ENCODE measurements at regions not wholly inside any gene's neighbourhood (a gene's known extent, or its start where the extent isn't known, plus 50 kb on each side); places are given as distances from the start of the nearest gene placed in this dataset.

DNA sequence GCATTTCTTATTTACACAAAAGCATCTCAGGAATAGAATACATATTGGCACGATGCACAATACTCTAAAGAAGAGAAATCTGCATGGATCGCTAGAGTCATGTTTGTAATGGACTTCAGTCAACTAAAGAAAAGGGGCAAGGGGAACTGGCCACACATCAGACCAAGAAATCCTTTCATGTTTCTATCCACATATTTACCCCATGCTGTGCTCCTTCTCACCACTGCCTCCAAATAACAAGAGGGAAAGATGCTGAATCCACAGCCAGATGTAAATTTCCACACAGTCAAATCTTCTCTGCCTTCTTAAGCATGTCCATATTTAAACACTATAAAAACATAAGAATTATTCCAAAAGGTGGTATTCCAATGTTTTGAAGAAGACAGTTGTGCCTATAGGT, 67.6 kb downstream of the COX18 start:
- H3K27ac ChIP-seq (ENCODE audit: low read length), result no peak overlapping the region
- H3K9me3 ChIP-seq (ENCODE audit: insufficient read depth, low read depth, low read length), result no peaks in the 10 kb centered on the region
- H3K4me1 ChIP-seq (ENCODE audit: insufficient read depth, low read length), result no peaks in the 10 kb centered on the region
- H3K27me3 ChIP-seq (ENCODE audit: insufficient read depth, low read length), result no peaks in the 10 kb centered on the region
- H3K9ac ChIP-seq (ENCODE audit: low read depth, low read length), result no peak overlapping the region
- no peaks in the 10 kb centered on the region for H3K36me3 ChIP-seq (ENCODE audit: insufficient read depth, low read depth, low read length)
- no peak overlapping the region for H3K4me3 ChIP-seq (ENCODE audit: low read length)

- Histone ChIP-seq H3K27me3 (ENCODE audit: insufficient read depth, low read length) (no peaks in the 10 kb centered on the region), H3K4me1 (ENCODE audit: insufficient read depth, low read length) (peaks cover 4% of the 10 kb centered on the region), H3K4me3 (ENCODE audit: low read length) (no peak overlapping the region), H3K9me3 (ENCODE audit: insufficient read depth, low read depth, low read length) (no peaks in the 10 kb centered on the region), H3K36me3 (ENCODE audit: insufficient read depth, low read depth, low read length) (no peaks in the 10 kb centered on the region), H3K9ac (ENCODE audit: low read depth, low read length) (no peak overlapping the region), H3K27ac (ENCODE audit: low read length) (no peak overlapping the region)
These were observed 72.1 kb downstream of the COX18 start for GRCh38 chr4:72997409-72997808.

GRCh38 chr4:72994670-72995069, 74.8 kb downstream of the COX18 start:
- Histone ChIP-seq H3K27me3 (ENCODE audit: insufficient read depth, low read length) (no peaks in the 10 kb centered on the region), H3K9me3 (ENCODE audit: insufficient read depth, low read depth, low read length) (no peaks in the 10 kb centered on the region), H3K9ac (ENCODE audit: low read depth, low read length) (no peak overlapping the region), H3K4me1 (ENCODE audit: insufficient read depth, low read length) (peaks cover 4% of the 10 kb centered on the region), H3K36me3 (ENCODE audit: insufficient read depth, low read depth, low read length) (no peaks in the 10 kb centered on the region), H3K4me3 (ENCODE audit: low read length) (no peak overlapping the region), H3K27ac (ENCODE audit: low read length) (no peak overlapping the region)

DNA sequence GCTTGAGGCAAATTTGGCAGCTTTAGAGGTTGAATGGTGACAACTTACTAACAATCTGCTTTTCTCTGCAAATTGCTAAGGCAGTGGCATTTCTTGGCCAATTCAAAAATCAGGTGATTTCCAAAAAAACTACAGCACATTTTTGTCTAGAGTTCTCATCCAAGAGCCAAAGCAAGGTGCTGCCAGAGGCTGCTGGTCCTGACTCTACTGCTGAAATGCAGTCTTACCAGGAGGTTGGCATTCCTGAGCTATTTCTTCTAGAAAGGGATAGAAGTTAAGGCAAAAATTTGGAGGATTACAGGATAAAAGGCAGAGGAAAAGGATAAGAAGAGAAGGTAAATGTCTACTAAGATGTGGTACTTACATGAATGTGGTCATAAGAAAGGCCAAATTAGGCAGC, 75.6 kb downstream of the COX18 start:
- Histone ChIP-seq H3K27me3 (ENCODE audit: insufficient read depth, low read length) (no peaks in the 10 kb centered on the region), H3K27ac (ENCODE audit: low read length) (no peak overlapping the region), H3K9ac (ENCODE audit: low read depth, low read length) (no peak overlapping the region), H3K4me3 (ENCODE audit: low read length) (no peak overlapping the region), H3K36me3 (ENCODE audit: insufficient read depth, low read depth, low read length) (no peaks in the 10 kb centered on the region), H3K4me1 (ENCODE audit: insufficient read depth, low read length) (peaks cover 4% of the 10 kb centered on the region), H3K9me3 (ENCODE audit: insufficient read depth, low read depth, low read length) (no peaks in the 10 kb centered on the region)

- Histone ChIP-seq H3K9me3 (ENCODE audit: insufficient read depth, low read depth, low read length) (no peaks in the 10 kb centered on the region), H3K27ac (ENCODE audit: low read length) (no peak overlapping the region), H3K36me3 (ENCODE audit: insufficient read depth, low read depth, low read length) (no peaks in the 10 kb centered on the region), H3K27me3 (ENCODE audit: insufficient read depth, low read length) (no peaks in the 10 kb centered on the region), H3K4me1 (ENCODE audit: insufficient read depth, low read length) (peaks cover 4% of the 10 kb centered on the region), H3K9ac (ENCODE audit: low read depth, low read length) (no peak overlapping the region), H3K4me3 (ENCODE audit: low read length) (no peak overlapping the region)
These were observed 77.6 kb downstream of the COX18 start for GRCh38 chr4:72991873-72992272.

DNA sequence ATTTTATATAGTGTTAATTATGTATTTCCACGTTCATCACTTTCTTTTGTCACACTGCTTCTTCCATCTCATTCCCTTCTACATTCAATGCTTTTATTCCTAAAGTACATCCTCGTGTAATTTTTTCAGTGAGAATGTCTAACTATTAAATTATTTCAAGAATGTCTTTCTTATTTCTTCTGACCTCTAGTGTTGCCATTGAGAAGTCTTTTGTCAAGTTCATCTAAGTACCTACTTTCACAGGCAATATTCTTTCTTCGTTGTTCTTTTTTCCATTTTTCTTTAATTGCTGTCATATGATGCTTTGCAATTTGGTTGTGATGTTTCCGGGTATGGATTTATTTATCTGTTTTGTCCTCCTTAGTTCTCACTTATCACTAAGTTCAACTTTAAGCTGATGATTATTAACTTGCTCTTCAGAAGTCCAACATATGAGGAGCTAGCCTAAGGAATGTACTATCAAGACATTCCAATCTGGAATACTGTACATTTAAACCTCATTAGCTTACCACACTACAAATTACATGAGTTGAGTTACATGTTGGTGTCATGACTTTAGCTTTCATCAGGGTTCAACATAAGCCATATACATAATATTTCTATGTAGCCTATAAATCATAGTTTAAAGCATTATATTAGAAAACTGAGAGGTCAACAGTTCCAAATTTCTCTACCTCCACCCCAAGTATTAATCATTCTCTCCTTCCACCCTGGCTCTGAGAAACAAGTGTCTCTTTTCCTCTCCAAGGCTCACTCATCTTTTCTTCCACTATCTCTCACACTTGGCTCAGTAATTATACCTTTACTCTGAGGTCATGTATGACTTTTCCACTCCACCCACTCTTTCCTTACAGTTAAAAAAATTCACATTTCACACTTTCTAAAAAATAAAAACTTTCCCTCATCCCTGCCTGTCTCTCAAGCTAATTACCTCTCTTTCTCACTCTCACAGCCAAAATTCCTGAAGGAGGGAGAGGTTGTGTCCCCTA, 81.5 kb downstream of the COX18 start:
- H3K27me3 ChIP-seq (ENCODE audit: insufficient read depth, low read length), result no peaks in the 10 kb centered on the region
- no peaks in the 10 kb centered on the region for H3K9me3 ChIP-seq (ENCODE audit: insufficient read depth, low read depth, low read length)
- no peak overlapping the region for H3K27ac ChIP-seq (ENCODE audit: low read length)
- H3K9ac ChIP-seq (ENCODE audit: low read depth, low read length), result no peak overlapping the region
- no peaks in the 10 kb centered on the region for H3K36me3 ChIP-seq (ENCODE audit: insufficient read depth, low read depth, low read length)
- no peak overlapping the region for H3K4me3 ChIP-seq (ENCODE audit: low read length)
- H3K4me1 ChIP-seq (ENCODE audit: insufficient read depth, low read length), result peaks cover 14% of the 10 kb centered on the region; the same call in 1 of the 2 replicates

DNA sequence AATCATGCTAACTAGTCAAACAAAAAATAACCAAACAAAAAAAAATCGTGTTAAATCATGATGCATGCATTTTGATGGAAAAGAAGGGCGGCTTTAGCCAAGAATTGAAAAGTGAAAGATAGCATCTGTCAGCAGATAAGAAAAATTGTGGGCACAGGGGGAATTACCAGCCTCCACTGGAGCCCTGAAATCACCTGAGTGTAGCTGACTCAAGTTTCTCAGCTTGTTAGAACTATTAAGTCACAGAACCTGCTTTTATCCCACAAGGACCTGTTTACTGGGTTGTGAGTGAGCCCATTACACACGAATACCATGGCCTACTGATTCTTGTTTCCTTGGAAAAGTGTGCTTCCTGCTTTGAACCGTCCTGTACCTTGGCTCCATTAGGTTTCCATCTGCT, 85.2 kb downstream of the COX18 start:
- H3K27ac ChIP-seq (ENCODE audit: low read length), result no peak overlapping the region
- H3K27me3 ChIP-seq (ENCODE audit: insufficient read depth, low read length), result no peaks in the 10 kb centered on the region
- H3K36me3 ChIP-seq (ENCODE audit: insufficient read depth, low read depth, low read length), result no peaks in the 10 kb centered on the region
- no peaks in the 10 kb centered on the region for H3K9me3 ChIP-seq (ENCODE audit: insufficient read depth, low read depth, low read length)
- H3K9ac ChIP-seq (ENCODE audit: low read depth, low read length), result no peak overlapping the region
- H3K4me3 ChIP-seq (ENCODE audit: low read length), result no peak overlapping the region
- H3K4me1 ChIP-seq (ENCODE audit: insufficient read depth, low read length), result peaks cover 15% of the 10 kb centered on the region; the same call in 1 of the 2 replicates

- no peak overlapping the region for H3K9ac ChIP-seq (ENCODE audit: low read depth, low read length)
- no peak overlapping the region for H3K27ac ChIP-seq (ENCODE audit: low read length)
- peaks cover 15% of the 10 kb centered on the region; the same call in 1 of the 2 replicates for H3K4me1 ChIP-seq (ENCODE audit: insufficient read depth, low read length)
- no peaks in the 10 kb centered on the region for H3K9me3 ChIP-seq (ENCODE audit: insufficient read depth, low read depth, low read length)
- H3K36me3 ChIP-seq (ENCODE audit: insufficient read depth, low read depth, low read length), result no peaks in the 10 kb centered on the region
- no peaks in the 10 kb centered on the region for H3K27me3 ChIP-seq (ENCODE audit: insufficient read depth, low read length)
- peak overlapping the region; percentile 10; the same call in 1 of the 2 replicates for H3K4me3 ChIP-seq (ENCODE audit: low read length)
These were observed 85.8 kb downstream of the COX18 start for GRCh38 chr4:72983709-72984108.

- Histone ChIP-seq H3K27me3 (ENCODE audit: insufficient read depth, low read length) (no peaks in the 10 kb centered on the region), H3K36me3 (ENCODE audit: insufficient read depth, low read depth, low read length) (no peaks in the 10 kb centered on the region), H3K4me3 (ENCODE audit: low read length) (no peak overlapping the region), H3K9ac (ENCODE audit: low read depth, low read length) (no peak overlapping the region), H3K27ac (ENCODE audit: low read length) (no peak overlapping the region), H3K4me1 (ENCODE audit: insufficient read depth, low read length) (peaks cover under 1% of the 10 kb centered on the region; the same call in 1 of the 2 replicates), H3K9me3 (ENCODE audit: insufficient read depth, low read depth, low read length) (no peaks in the 10 kb centered on the region)
These were observed 91.5 kb downstream of the COX18 start for GRCh38 chr4:72977936-72978485.

DNA sequence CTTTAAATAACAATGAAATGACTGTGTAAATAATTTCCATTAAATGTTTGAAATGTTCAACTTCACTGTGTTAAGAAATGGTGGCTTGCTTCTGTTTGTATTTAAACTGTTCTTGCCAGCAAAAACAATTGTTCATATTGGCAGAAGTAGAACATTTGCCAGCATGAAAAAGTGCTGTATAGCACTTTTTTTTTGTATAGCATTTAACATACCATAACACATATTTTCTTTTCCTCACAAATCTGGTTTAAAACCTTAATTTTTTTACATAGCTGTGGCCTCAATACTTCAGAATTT, 94.1 kb downstream of the COX18 start:
- Histone ChIP-seq H3K4me1 (ENCODE audit: insufficient read depth, low read length) (no peaks in the 10 kb centered on the region), H3K36me3 (ENCODE audit: insufficient read depth, low read depth, low read length) (no peaks in the 10 kb centered on the region), H3K9ac (ENCODE audit: low read depth, low read length) (no peak overlapping the region), H3K27me3 (ENCODE audit: insufficient read depth, low read length) (no peaks in the 10 kb centered on the region), H3K4me3 (ENCODE audit: low read length) (no peak overlapping the region), H3K9me3 (ENCODE audit: insufficient read depth, low read depth, low read length) (no peaks in the 10 kb centered on the region), H3K27ac (ENCODE audit: low read length) (no peak overlapping the region)

DNA sequence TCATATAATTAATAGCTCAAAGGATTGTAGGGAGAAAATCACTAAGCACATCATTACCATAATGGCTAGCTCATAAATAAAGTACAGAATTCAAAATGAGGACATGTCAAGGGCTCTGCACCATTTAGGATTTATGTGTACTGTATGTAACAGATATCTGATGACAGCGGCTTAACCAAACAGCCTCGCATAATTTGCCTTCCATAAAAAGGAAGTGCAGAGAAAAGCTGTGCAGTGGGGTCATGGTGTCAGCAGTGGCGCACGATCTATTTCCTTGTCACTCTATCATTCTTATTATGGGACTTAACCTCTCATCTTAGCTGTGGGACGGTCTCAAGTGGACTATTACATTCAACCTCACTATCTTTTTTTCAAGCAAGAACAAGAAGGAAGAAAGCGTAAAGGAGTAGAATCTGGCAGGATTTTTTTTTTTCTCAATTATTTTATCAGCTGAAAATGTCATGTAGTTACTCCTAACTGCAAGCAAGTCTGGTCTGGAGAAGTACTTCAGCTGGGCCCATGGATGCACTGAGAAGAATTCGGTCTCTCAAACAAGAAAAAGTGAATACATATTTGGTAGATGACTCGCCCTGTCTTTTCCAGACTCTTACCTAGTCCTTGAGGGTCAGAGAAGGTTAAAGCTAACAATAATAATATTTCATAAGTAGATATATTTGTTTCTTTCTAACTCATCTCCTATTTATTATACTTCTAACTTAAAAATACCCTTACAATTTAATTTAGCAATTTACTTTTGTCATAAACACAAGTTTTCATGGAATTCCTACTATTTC, 94.6 kb downstream of the COX18 start:
- Histone ChIP-seq H3K36me3 (ENCODE audit: insufficient read depth, low read depth, low read length) (no peaks in the 10 kb centered on the region), H3K4me3 (ENCODE audit: low read length) (no peak overlapping the region), H3K4me1 (ENCODE audit: insufficient read depth, low read length) (no peaks in the 10 kb centered on the region), H3K27me3 (ENCODE audit: insufficient read depth, low read length) (no peaks in the 10 kb centered on the region), H3K9me3 (ENCODE audit: insufficient read depth, low read depth, low read length) (no peaks in the 10 kb centered on the region), H3K9ac (ENCODE audit: low read depth, low read length) (no peak overlapping the region), H3K27ac (ENCODE audit: low read length) (no peak overlapping the region)
